Stimulated activated CD8-positive, alpha-beta memory T cell treated with anti-CD3 and anti-CD28 coated beads, Interleukin-7, amount 100 ng/mL, for 48 hours (primary cell): ENCODE measurements at regions not wholly inside any gene's neighbourhood (a gene's known extent, or its start where the extent isn't known, plus 50 kb on each side); places are given as distances from the start of the nearest gene placed in this dataset.
"Not testable (repeated sequence)": the region's sequence is repeated elsewhere in the genome, so short reads cannot be mapped to it uniquely, and the experiment has no call there.

Experiments used
- DNase-seq, 2 donors: peaks; one replicate each; pipeline ENCODE4 v3.0.0-alpha.2; 2020; ENCODE audit warnings: low read depth in 1 of 2; ENCODE audit errors: extremely low read depth in 1 of 2

GRCh38 chr7:156327916-156328315, 312.7 kb upstream of the RNF32 start:
- DNase-seq, result no peak

DNA sequence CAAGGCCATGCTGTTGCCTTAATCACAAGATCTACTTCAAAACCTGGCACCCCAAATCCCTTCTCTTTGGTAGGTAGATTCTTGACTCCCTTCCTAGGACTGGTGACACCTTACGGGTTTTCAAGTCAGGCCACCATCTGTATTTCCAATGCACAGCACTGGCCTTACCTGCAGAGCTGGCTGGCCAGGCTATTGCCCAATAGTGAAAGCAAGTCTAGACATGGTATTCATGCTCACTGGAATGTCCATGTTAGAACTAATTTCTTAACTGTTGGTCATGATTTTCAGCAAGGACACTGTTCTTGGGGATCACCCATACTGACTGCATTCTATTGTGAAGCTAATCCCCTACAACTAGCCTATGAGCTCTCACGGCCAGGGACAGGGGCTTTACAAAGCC, 313.1 kb upstream of the RNF32 start:
- DNase-seq, result no peak

DNA sequence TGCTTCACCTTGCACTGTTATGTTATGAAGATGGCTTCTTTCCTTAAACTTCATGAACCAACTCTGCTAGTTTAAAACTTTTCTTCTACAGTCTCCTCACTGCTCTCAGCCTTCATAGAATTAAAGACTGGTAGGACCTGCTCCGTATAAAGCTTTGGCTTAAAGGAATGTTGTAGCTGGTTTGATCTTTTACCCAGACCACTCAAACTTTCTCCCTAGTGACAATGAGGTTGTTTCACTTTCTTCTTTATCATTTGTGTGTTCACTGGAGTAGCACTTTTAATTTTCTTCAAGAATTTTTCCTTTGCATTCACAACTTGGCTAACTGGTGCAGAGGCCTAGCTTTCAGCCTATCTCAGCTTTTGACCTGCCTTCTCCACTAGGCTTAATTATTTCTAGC, 316.4 kb upstream of the RNF32 start:
- no peak for DNase-seq

DNA sequence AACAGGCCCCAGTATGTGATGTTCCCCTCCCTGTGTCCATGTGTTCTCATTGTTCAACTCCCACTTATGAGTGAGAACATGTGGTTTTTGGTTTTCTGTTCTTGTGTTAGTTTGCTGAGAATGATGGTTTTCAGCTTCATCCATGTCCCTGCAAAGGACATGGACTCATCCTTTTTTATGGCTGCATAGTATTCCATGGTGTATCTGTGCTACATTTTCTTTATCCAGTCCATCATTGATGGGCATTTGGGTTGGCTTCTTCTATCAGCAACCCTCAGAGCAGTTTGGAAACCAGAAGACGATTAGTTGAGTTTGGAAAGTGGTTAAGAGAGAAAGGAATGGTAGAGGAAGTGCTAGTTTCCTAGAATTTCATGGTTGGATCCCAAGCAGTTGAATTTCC, 319.1 kb upstream of the RNF32 start:
- not testable (repeated sequence) for DNase-seq

DNA sequence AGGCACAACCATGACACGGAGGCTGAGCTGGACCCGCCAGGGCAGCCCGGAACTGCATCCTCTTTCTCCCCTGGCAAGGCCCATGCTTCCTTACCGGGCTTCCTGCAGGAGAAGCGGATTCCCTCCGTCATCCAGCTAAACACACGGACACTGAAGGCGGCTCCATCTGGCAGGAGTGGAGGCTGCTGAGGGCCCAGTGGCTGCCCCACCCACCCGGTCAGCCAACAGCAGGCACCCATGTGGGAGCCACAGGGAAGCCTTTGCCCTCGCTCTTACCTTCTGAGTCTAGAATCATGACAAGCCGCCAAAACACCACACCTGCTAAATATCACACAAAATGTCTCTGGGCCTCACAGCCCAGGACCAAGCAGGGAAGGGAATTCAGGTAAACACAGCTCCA, 321.6 kb upstream of the RNF32 start:
- no peak for DNase-seq

- DNase-seq, result no peak
Observed at GRCh38 chr7:156318426-156318825, 322.1 kb upstream of the RNF32 start.

DNA sequence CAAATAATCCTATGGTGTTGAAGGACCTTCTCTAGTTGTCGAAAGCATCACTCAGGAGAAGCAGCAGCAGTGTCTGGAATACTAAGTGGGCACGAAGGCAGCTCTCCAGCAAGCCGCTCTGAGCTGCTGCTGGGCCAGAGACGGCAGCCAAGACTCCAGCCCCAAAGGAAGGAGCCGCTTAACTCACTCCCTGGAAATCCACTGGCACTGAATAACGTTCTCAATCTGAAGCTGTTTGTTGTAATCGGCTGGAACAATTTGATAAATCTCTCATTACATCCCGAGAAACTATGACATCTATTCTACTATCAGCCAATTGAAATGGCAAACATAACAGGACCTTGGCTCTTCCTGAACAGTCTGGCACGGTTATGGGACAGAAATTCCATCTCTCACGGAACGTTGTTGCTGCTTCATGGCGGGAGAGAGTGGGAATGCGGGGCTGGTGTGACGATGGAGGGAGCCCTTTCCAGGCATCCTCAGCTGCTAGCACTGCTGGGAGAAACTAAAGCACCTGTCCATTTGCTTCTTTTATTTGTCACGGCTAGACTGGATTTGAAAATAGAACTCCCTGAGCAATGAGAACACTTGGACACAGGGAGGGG, 331.5 kb upstream of the RNF32 start:
- no peak for DNase-seq

- DNase-seq, result no peak
Observed at GRCh38 chr7:156307193-156307592, 333.4 kb upstream of the RNF32 start.

- no peak for DNase-seq
Observed at GRCh38 chr7:156305351-156305750, 335.2 kb upstream of the RNF32 start.

DNA sequence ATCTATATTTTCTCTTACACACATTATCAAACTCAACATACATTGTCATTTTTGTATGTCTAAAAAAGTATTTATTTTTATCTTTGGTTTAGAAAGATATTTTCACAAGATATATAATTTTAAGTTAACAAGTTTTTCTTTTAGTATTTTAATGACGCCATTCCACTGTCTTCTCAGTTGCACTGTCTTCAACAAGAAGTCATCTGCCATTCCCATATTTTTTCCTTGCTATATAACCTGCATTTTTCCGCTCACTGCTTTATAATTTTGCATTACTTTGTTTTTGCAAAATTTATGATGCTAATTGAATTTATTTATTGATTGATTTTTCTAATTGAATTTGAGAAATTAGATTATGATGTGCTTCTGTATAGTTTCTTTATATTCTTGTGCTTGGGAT, 357.8 kb upstream of the RNF32 start:
- DNase-seq, result no peak

DNA sequence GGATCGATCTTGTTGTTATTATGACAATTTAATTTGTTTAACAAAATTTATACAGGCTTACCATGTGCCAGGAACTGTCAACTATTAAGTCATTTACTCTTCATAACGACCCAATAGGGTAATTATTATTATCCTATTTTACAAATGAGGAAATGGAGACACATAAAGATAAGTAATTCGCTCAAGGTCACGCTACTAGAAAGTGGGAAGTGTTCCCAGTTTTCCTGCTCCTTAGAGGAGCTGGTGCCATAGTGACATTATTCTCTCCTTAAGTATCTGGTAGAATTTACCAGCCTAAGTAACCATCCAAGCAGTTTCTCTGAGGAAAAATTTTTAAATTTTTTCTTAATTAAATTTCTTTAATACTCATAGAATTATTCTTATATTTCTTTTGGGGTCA, 360.9 kb upstream of the RNF32 start:
- DNase-seq, result no peak

- DNase-seq, result no peak
Observed at GRCh38 chr7:156275292-156275691, 365.3 kb upstream of the RNF32 start.

DNA sequence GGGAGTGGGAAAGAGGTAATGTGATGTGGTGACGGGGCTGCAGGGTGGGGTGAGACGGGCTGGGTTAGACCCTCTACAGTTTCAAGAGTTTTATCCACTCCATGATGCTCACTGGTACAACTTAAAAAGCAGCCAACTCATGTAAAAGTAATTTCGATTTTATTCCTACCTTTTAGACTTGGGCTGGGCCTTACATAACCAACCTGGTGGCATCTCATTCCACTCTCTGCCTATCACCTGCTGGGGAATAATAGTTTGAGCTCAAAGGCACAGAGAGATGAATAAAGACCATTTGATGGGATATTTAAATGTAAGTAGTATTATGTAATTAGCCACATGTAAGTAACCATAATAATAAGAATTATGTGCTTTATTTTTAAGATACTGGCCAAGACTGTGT, 366.0 kb upstream of the RNF32 start:
- DNase-seq, result no peak

GRCh38 chr7:156261581-156261980, 379.0 kb upstream of the RNF32 start:
- no peak for DNase-seq

GRCh38 chr7:156257904-156258303, 382.7 kb upstream of the RNF32 start:
- DNase-seq, result no peak

DNA sequence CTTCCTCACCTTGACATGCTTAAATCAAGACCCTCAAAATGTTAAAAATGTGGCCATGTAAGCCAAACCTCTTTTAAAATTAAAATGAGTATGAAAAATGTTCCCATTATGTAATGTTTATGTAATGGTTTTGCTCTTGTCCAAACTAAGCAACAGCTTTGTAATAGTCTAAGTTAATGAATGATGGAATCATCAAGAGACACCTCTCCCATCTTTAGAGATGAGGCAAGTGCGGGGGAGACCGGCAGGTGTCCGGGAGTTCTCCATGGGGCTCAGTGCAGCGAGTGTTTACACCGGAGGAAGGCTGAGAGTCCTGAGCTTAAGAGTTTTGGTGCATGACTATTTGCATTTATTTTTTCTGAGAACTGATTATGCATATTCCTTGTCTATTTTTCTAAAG, 384.9 kb upstream of the RNF32 start:
- DNase-seq, result no peak

DNA sequence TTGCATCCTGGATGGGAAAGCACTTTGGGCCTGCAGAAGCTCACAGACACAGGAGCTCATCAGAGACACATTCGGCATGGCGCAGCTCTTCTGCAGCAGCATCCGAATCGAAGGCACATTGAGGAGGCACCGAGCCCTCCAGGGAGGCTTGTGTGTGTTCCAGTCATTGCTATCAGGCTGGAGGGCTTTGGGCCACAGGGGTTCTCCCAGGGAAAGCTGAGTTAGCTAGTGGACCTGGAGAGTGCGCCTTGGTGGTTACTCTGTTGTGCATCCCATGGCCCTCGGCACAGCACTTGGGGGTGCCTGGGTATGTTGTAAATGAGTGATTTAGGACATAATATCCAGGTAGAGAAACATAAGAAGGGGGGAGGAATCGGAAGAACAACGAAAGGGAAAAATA, 388.7 kb upstream of the RNF32 start:
- no peak for DNase-seq

DNA sequence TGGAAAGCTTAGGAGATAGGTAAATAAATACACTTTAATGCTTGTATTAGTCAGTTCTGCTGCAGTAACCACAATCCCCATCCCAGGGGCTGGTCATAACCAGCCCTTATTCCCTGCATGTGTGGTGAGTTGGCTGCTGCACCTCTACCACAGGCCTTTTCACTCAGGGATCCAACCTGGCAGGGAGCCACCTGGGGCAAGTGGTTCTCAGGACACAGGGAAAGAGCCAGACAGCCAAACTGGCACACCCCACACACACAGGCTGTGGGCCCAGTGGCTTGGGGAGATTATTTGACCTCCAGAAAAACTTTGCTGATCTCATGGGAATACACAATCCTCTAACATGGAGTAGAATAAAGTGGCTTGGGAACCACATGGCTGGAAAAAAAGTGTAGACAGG, 400.0 kb upstream of the RNF32 start:
- no peak for DNase-seq

DNA sequence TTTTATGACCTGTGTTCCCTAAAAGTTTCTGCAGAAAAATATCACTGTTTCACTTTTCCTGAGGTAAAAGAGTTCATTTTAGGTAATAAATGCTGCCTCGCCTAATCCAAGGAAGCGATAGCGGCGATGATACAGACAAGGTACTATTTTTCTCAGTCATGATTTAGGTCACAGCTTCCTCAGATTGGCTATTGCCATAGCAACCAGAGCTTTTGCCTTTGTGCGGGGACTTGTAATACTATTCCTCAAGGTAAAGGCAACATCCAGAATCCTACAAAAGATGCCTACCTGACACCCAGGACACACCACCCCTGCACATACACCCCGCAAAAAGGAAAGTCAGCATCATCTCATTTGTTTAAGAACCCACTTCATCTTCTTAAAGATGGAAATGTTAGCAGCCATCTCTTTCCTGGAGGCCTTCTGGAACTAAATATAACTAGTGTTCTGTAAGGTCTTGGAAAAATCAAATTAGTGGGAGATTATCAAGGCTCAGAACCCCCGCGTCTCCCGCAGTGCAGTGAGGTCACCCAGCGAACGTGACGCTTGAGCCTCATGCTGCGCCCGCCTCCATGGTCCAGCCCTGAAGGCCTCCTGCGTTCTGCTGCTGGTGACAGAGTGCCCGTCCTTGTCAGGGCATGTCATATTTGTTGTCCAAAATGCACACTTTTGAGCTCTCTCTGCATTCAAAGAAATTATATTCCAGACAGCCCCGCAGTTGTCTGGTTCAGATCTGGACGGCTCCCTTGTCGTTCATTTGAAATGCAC, 402.0 kb upstream of the RNF32 start:
- no peak for DNase-seq

DNA sequence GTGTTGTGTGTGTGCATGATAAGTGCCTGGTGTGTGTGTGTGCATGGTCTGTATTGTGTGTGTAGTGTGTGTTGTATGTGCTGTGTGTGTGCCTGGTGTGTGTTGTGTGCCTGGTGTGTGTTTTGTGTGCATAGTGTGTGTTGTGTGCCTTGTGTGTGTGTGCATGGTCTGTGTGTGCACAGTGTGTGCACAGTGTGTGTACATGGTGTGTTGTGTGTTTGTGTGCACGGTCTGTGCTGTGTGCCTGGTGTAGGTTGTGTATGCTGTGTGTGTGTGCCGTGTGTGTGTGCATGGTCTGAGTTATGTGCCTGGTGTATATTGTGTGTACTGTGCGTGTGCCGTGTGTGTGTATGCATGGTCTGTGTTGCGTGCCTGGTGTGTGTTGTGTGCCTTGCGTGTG, 403.0 kb upstream of the RNF32 start:
- no peak for DNase-seq

DNA sequence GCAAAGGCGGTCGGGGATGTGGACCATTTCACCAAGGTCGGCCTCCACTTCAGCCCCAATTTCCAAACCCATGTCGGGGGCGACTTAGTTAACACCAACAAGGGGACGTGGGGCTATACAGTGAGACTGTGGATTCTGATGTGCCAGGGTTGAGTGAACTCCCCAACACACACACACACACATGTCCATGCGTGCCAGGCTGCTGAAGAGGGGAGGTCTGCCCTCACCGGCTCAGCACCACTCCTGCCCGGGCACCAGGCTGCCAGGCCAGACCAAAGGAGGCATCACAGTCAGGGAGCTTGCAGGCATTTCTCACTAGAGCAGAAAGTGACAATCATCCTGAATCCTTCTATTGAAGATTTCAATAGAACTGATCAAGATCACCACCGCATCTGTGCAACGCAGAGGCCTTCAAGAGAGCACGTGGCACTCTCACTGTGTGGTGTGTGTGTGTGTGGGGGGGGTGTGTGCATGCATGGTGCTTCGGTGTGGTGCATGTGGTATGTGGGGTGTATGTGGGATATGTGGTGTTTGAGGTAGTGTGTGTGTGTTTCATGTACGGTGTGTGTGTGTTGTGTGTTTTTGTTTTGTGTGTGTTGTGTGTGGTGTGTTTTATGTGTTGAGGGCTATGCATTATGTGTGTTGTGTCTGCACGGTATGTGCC, 403.5 kb upstream of the RNF32 start:
- DNase-seq, result no peak

DNA sequence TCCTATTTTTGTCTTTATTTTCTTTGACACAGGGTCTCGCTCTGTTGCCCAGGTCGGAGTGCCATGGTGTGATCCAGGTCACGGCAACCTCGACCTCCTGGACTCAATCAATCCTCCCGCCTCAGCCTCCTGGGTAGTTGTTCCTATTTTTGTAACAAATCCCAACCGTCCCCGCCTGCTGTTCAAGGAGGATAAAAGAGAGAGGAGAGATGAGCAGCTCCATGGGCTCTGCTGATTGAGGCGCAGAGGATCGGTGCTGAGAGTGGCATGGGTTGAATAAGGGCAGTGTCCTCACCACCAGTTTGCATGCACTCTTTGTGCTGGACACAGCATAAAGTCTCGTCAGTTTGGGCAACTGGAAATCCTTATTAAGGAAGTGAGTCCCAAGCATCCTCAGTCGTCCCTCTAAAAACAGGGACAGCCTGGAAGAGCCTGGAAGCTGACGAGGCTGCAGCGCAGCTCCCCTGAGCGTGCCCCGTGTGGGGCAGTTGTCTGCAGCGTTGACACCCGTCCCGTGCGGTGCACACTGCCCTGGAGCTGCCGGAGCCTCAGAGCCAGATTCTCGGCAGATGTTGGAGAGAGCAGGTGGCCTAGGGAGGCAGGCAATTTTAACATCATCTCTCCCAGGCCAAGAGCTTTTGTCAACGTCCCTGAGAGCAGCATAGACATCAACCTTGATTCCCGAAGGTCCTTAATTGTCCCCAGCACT, 404.2 kb upstream of the RNF32 start:
- no peak for DNase-seq
